ENCODE measurements at regions not wholly inside any gene's neighbourhood (a gene's known extent, or its start where the extent isn't known, plus 50 kb on each side); places are given as distances from the start of the nearest gene placed in this dataset.

GRCh38 chr11:15730995-15731385 lies 616.3 kb downstream of the INSC start:
- TF ChIP-seq POLR2A (IDR thresholded peaks at IDR 0.05) (no peak), CTCF (IDR thresholded peaks at IDR 0.05) (no peak)
